ENCODE measurements at regions not wholly inside any gene's neighbourhood (a gene's known extent, or its start where the extent isn't known, plus 50 kb on each side); places are given as distances from the start of the nearest gene placed in this dataset.

DNA sequence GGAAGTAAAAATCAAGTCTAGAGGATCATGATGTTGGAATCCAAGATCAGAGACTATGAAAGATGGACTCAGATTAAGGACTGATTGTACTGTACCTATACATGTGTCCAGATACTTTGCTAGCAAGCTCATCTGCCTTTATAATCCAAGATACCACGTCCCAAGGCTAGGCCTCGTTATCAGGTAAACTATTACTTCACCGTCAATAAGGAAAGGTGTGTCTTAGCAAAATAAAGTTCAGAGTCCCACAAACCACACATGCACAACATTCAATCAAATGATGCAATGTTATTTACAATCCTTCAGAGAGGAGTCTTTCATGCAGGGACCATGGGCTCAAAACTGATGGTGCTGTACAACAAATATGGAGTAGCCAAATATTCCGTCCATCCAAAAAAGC, 1092.9 kb downstream of the IGSF11 start:
- TF ChIP-seq, protein P1, sequence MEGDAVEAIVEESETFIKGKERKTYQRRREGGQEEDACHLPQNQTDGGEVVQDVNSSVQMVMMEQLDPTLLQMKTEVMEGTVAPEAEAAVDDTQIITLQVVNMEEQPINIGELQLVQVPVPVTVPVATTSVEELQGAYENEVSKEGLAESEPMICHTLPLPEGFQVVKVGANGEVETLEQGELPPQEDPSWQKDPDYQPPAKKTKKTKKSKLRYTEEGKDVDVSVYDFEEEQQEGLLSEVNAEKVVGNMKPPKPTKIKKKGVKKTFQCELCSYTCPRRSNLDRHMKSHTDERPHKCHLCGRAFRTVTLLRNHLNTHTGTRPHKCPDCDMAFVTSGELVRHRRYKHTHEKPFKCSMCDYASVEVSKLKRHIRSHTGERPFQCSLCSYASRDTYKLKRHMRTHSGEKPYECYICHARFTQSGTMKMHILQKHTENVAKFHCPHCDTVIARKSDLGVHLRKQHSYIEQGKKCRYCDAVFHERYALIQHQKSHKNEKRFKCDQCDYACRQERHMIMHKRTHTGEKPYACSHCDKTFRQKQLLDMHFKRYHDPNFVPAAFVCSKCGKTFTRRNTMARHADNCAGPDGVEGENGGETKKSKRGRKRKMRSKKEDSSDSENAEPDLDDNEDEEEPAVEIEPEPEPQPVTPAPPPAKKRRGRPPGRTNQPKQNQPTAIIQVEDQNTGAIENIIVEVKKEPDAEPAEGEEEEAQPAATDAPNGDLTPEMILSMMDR (IDR thresholded peaks at IDR 0.05), result no peak
- no peak for TF ChIP-seq POLR2A (IDR thresholded peaks at IDR 0.05)

All from Peyer's patch (tissue), 4 donors.